Natural killer cell (primary cell): ENCODE measurements at regions not wholly inside any gene's neighbourhood (a gene's known extent, or its start where the extent isn't known, plus 50 kb on each side); places are given as distances from the start of the nearest gene placed in this dataset.

Source experiments
- ATAC-seq, 3 donors: fragments of 150-1000 bp in 2 of 3; fragments of 200-7000 bp in 1 of 3; cut with Tn5 transposase; 1 replicate in 1 of 3; 2 replicates in 2 of 3; pipeline ENCODE4 v1.10.0; 2021; ENCODE audit warnings: mild to moderate bottlenecking in 2 of 3, moderate library complexity in 2 of 3
- DNase-seq, 2 donors: peaks; one replicate each; pipeline versions ENCODE4 v3.0.0 to v3.0.0-alpha.2; 2013 to 2021; ENCODE audit warnings: mixed read lengths in 1 of 2
- H3K27ac ChIP-seq: one replicate; pipeline ENCODE4 v1.5.1; 2013; ENCODE audit warnings: mild to moderate bottlenecking, low read length
- H3K27me3 ChIP-seq: one replicate; pipeline ENCODE4 v1.6.1; 2013; ENCODE audit warnings: low read length; ENCODE audit not compliant: control insufficient read depth, insufficient read depth
- H3K36me3 ChIP-seq: one replicate; pipeline ENCODE4 v1.6.1; 2013; ENCODE audit warnings: low read length; ENCODE audit not compliant: control insufficient read depth, insufficient read depth
- H3K4me1 ChIP-seq: one replicate; pipeline ENCODE4 v1.6.1; 2013; ENCODE audit warnings: low read length; ENCODE audit not compliant: control insufficient read depth, insufficient read depth
- H3K4me3 ChIP-seq: one replicate; pipeline ENCODE4 v1.5.1; 2013; ENCODE audit warnings: low read length
- H3K9me3 ChIP-seq: one replicate; pipeline ENCODE4 v1.6.1; 2013; ENCODE audit warnings: low read length; ENCODE audit not compliant: control insufficient read depth, insufficient read depth
- H3K27ac Mint-ChIP-seq, 2 donors: one replicate each; pipeline ENCODE4 v1.8.0; 2022; ENCODE audit warnings: mild to moderate bottlenecking in 2 of 2, mixed read lengths in 2 of 2, moderate library complexity in 1 of 2
- H3K27me3 Mint-ChIP-seq, 2 donors: one replicate each; pipeline ENCODE4 v1.8.0; 2022; ENCODE audit warnings: low read depth in 2 of 2, mixed read lengths in 2 of 2
- H3K36me3 Mint-ChIP-seq: one replicate; pipeline ENCODE4 v1.8.0; 2022; ENCODE audit warnings: mixed read lengths
- H3K4me1 Mint-ChIP-seq, 2 donors: one replicate each; pipeline ENCODE4 v1.8.0; 2022; ENCODE audit warnings: mixed read lengths in 2 of 2
- H3K4me3 Mint-ChIP-seq: one replicate; pipeline ENCODE4 v1.8.0; 2022; ENCODE audit warnings: mild to moderate bottlenecking, moderate library complexity, mixed read lengths
- H3K9me3 Mint-ChIP-seq, 2 donors: one replicate each; pipeline ENCODE4 v1.8.0; 2022; ENCODE audit warnings: mixed read lengths in 2 of 2
- CTCF ChIP-seq: fragments of 200-600 bp; IDR thresholded peaks from one replicate; pipeline ENCODE4 v1.8.0; 2022; ENCODE audit warnings: antibody characterized with exemption
- WGBS: methylation state at CpG from one replicate; pipeline ENCODE4 v1.1.7; 2013; ENCODE audit warnings: missing lambda C conversion rate; ENCODE audit not compliant: insufficient coverage; 5-methylcytosine and 5-hydroxymethylcytosine counted together
- intact Hi-C: fragments of 100-400 bp; cut with micrococcal nuclease; formaldehyde crosslinking; loops from one replicate; pipeline ENCODE4 v1.14.2; 2022

DNA sequence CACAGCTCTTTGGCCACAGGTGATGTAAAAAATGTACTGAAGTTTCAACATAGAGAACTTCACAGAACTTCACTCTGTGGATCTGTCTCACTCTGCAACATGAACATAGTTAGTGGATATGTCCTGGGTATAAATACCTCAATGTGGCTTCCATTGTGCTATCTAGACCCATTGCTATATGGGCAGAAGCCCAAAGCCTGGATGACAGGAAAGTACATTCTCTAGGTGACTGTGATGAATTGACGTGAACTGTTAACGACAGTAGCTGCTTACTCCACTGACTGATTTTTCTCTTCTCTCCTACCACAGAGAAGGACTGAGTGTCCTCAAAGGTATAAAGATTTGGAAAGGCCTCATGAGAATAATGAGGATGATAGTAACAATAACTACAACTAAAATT is 270.1 kb upstream of the FTMT start:
- H3K4me1 ChIP-seq, result no peaks in the 10 kb centered on the region
- no peak overlapping the region for H3K27ac ChIP-seq
- Mint-ChIP-seq H3K36me3 (no peaks in the 10 kb centered on the region), H3K4me3 (no peak overlapping the region), H3K4me1 (no peaks in the 10 kb centered on the region), H3K27me3 (no peaks in the 10 kb centered on the region), H3K9me3 (peaks cover 18 to 33% of the 10 kb centered on the region in 2 donors), H3K27ac (no peak overlapping the region)
- ATAC-seq (no peak), DNase-seq (no peak)
- 80% methylated on average over 1 of the region's 2 CpGs for WGBS
- H3K27me3 ChIP-seq, result no peaks in the 10 kb centered on the region
- H3K36me3 ChIP-seq, result no peaks in the 10 kb centered on the region
- H3K9me3 ChIP-seq, result peaks cover 3% of the 10 kb centered on the region
- no peak for TF ChIP-seq CTCF
- H3K4me3 ChIP-seq, result no peak overlapping the region
- intact Hi-C loops, result no loop called here

GRCh38 chr5:121596882-121597281 is 254.8 kb upstream of the FTMT start:
- no peak overlapping the region for H3K27ac ChIP-seq
- TF ChIP-seq CTCF, result no peak
- H3K36me3 Mint-ChIP-seq, result no peaks in the 10 kb centered on the region
- no peak overlapping the region for H3K4me3 Mint-ChIP-seq
- no peaks in the 10 kb centered on the region for H3K27me3 ChIP-seq
- no peak for ATAC-seq
- H3K4me1 ChIP-seq, result no peaks in the 10 kb centered on the region
- no peaks in the 10 kb centered on the region for H3K27me3 Mint-ChIP-seq
- intact Hi-C loops, result no loop called here
- peaks cover 17 to 24% of the 10 kb centered on the region in 2 donors for H3K9me3 Mint-ChIP-seq
- no peaks in the 10 kb centered on the region for H3K4me1 Mint-ChIP-seq
- no peak overlapping the region for H3K4me3 ChIP-seq
- H3K9me3 ChIP-seq, result peaks cover 3% of the 10 kb centered on the region
- DNase-seq, result no peak
- H3K36me3 ChIP-seq, result no peaks in the 10 kb centered on the region
- WGBS, result 98% methylated on average over 3 of the region's 3 CpGs
- H3K27ac Mint-ChIP-seq, result no peak overlapping the region

DNA sequence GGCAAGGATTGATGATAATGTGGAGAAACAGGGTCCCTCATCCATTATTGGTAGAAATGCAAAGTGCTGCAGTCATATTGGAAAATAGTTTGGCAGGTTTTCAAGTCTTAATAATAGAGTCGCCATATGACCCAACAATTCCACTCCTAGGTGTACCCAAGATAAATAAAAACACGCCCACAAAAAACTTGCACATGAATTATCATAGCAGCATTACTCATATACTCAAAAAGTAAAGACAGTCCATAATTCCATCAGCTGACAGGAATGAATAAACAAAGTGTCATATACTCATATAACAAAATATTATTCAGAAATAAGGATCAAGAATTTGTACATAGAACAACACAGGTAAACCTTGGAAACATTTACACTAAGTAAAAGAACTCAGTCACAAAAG is 242.9 kb upstream of the FTMT start:
- H3K36me3 ChIP-seq, result no peaks in the 10 kb centered on the region
- H3K9me3 ChIP-seq, result no peaks in the 10 kb centered on the region
- 97% methylated on average over 2 of the region's 2 CpGs for WGBS
- H3K27ac Mint-ChIP-seq, result no peak overlapping the region
- no peaks in the 10 kb centered on the region for H3K4me1 ChIP-seq
- H3K4me3 Mint-ChIP-seq, result no peak overlapping the region
- no peak overlapping the region for H3K4me3 ChIP-seq
- no peaks in the 10 kb centered on the region for H3K27me3 ChIP-seq
- intact Hi-C loops, result no loop called here
- peaks cover 13 to 18% of the 10 kb centered on the region in 2 donors for H3K9me3 Mint-ChIP-seq
- H3K27me3 Mint-ChIP-seq, result no peaks in the 10 kb centered on the region
- no peak for TF ChIP-seq CTCF
- ATAC-seq (no peak), DNase-seq (no peak)
- no peaks in the 10 kb centered on the region for H3K36me3 Mint-ChIP-seq
- no peaks in the 10 kb centered on the region for H3K4me1 Mint-ChIP-seq
- no peak overlapping the region for H3K27ac ChIP-seq

DNA sequence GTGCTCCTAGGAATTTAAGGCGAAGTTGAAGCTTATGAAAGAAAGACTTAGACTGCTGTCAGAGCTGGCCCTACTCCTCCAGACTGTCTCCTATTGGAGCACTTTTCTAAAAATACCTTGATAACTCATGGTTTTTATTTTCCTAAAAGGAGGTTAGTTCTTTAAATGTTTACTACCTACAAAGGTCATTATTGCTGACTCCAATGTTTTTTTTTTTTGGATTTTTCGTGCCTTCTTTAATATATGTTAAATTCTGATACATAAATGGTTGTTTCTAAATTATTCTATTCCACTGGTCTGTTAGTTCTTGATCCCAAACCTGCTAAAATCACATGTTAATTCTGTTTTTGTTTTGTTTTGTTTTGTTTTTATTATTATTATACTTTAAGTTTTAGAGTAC is 227.6 kb upstream of the FTMT start:
- TF ChIP-seq CTCF, result no peak
- no peaks in the 10 kb centered on the region for H3K27me3 Mint-ChIP-seq
- H3K4me3 Mint-ChIP-seq, result no peak overlapping the region
- no peaks in the 10 kb centered on the region for H3K27me3 ChIP-seq
- WGBS, result 70% methylated on average over 1 of the region's 2 CpGs
- H3K27ac Mint-ChIP-seq, result no peak overlapping the region
- intact Hi-C loops, result no loop called here
- no peaks in the 10 kb centered on the region for H3K4me1 ChIP-seq
- H3K27ac ChIP-seq, result no peak overlapping the region
- DNase-seq (no peak), ATAC-seq (no peak)
- no peaks in the 10 kb centered on the region for H3K9me3 ChIP-seq
- H3K9me3 Mint-ChIP-seq, result peaks cover 5 to 12% of the 10 kb centered on the region in 2 donors
- no peaks in the 10 kb centered on the region for H3K4me1 Mint-ChIP-seq
- no peaks in the 10 kb centered on the region for H3K36me3 ChIP-seq
- no peaks in the 10 kb centered on the region for H3K36me3 Mint-ChIP-seq
- no peak overlapping the region for H3K4me3 ChIP-seq
